Activated CD4-positive, alpha-beta T cell treated with anti-CD3 and anti-CD28 coated beads, Interleukin-2, amount 50 U/mL, for 1 hour (primary cell): ENCODE measurements at regions not wholly inside any gene's neighbourhood (a gene's known extent, or its start where the extent isn't known, plus 50 kb on each side); places are given as distances from the start of the nearest gene placed in this dataset.

Experiments
- DNase-seq: peaks from one replicate; pipeline ENCODE4 v3.0.0-alpha.2; 2020

GRCh38 chr14:87229131-87229530 is 763.9 kb downstream of the GALC start:
- no peak for DNase-seq

GRCh38 chr14:87217023-87217422 is 776.0 kb downstream of the GALC start:
- DNase-seq: no peak

- DNase-seq: no peak
Measured at GRCh38 chr14:87214558-87214957, 778.4 kb downstream of the GALC start.

- DNase-seq: no peak
Measured at GRCh38 chr14:87207756-87208155, 785.2 kb downstream of the GALC start.

- no peak for DNase-seq
Measured at GRCh38 chr14:87205811-87206210, 787.2 kb downstream of the GALC start.

GRCh38 chr14:87203346-87203745 is 789.6 kb downstream of the GALC start:
- no peak for DNase-seq

GRCh38 chr14:87199381-87199780 is 793.6 kb downstream of the GALC start:
- DNase-seq: no peak

- no peak for DNase-seq
Measured at GRCh38 chr14:87196436-87196835, 796.5 kb downstream of the GALC start.

GRCh38 chr14:87187786-87188185 is 805.2 kb downstream of the GALC start:
- DNase-seq: no peak

GRCh38 chr14:87186737-87187136 is 806.2 kb downstream of the GALC start:
- no peak for DNase-seq

GRCh38 chr14:87185961-87186560 is 806.9 kb downstream of the GALC start:
- no peak for DNase-seq

- DNase-seq: no peak
Measured at GRCh38 chr14:87184180-87184579, 808.8 kb downstream of the GALC start.

GRCh38 chr14:87181288-87181687 is 811.7 kb downstream of the GALC start:
- DNase-seq: no peak

GRCh38 chr14:87179936-87180335 is 813.0 kb downstream of the GALC start:
- no peak for DNase-seq

GRCh38 chr14:87178277-87178676 is 814.7 kb downstream of the GALC start:
- no peak for DNase-seq

- no peak for DNase-seq
Measured at GRCh38 chr14:87175175-87175574, 817.8 kb downstream of the GALC start.

GRCh38 chr14:87171141-87171540 is 821.8 kb downstream of the GALC start:
- DNase-seq: no peak

- DNase-seq: no peak
Measured at GRCh38 chr14:87170179-87170578, 822.8 kb downstream of the GALC start.

GRCh38 chr14:87169362-87169761 is 823.6 kb downstream of the GALC start:
- no peak for DNase-seq

- DNase-seq: no peak
Measured at GRCh38 chr14:87161502-87161901, 831.5 kb downstream of the GALC start.

- no peak for DNase-seq
Measured at GRCh38 chr14:87160989-87161388, 832.0 kb downstream of the GALC start.

- no peak for DNase-seq
Measured at GRCh38 chr14:87158283-87158682, 834.7 kb downstream of the GALC start.

GRCh38 chr14:87156878-87157277 is 836.1 kb downstream of the GALC start:
- DNase-seq: no peak

GRCh38 chr14:87155856-87156488 is 837.0 kb downstream of the GALC start:
- no peak for DNase-seq

- DNase-seq: no peak
Measured at GRCh38 chr14:87153901-87154300, 839.1 kb downstream of the GALC start.
